HEK293T (cell line): ENCODE measurements at regions not wholly inside any gene's neighbourhood (a gene's known extent, or its start where the extent isn't known, plus 50 kb on each side); places are given as distances from the start of the nearest gene placed in this dataset.

Experiments
- BHLHE40 ChIP-seq: fragments of 450-650 bp; IDR thresholded peaks from 2 replicates; pipeline ENCODE4 v1.6.1; 2016; ENCODE audit warnings: mild to moderate bottlenecking, moderate library complexity, borderline replicate concordance
- CTBP1 ChIP-seq: fragments of 450-650 bp; IDR thresholded peaks from 2 replicates; pipeline ENCODE4 v1.6.1; 2016; ENCODE audit warnings: borderline replicate concordance
- ELF4 ChIP-seq: fragments of 450-650 bp; IDR thresholded peaks from 2 replicates; pipeline ENCODE4 v1.6.1; 2017; ENCODE audit warnings: antibody characterized with exemption
- FOXA1 ChIP-seq: fragments of 450-650 bp; IDR thresholded peaks from 2 replicates; pipeline ENCODE4 v1.6.1; 2016; ENCODE audit warnings: mild to moderate bottlenecking
- SP1 ChIP-seq: fragments of 450-650 bp; IDR thresholded peaks from 2 replicates; pipeline ENCODE4 v1.6.1; 2017
- TARDBP ChIP-seq: fragments of 450-650 bp; IDR thresholded peaks from 2 replicates; pipeline ENCODE4 v1.6.1; 2016
- TF ChIP-seq, protein P1 (sequence below): fragments of 450-650 bp; IDR thresholded peaks from 2 replicates; pipeline ENCODE4 v1.6.1; 2016

DNA sequence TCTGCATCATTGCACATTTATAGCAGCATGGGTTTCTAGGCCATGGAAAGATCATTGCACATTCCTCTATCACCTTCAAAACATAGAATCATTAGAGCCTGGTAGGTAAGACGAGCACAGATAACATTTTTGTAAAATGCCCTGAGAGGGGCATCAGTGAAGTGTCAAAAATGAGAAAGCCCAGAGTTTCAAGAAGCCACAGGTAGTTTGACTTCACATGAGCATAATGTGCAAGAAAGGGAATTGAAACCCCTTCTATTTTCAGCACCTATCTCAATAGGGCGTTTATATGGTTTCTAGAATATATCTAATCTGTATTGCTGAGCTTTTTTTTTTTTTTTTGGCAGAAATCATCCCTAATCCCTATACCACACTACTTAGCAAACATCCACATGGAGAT is 2441.7 kb downstream of the ARAP2 start:
- no peak for TF ChIP-seq FOXA1
- no peak for TF ChIP-seq SP1
- no peak for TF ChIP-seq CTBP1
- TF ChIP-seq TARDBP = no peak
- TF ChIP-seq ELF4 = no peak
- TF ChIP-seq, protein P1, sequence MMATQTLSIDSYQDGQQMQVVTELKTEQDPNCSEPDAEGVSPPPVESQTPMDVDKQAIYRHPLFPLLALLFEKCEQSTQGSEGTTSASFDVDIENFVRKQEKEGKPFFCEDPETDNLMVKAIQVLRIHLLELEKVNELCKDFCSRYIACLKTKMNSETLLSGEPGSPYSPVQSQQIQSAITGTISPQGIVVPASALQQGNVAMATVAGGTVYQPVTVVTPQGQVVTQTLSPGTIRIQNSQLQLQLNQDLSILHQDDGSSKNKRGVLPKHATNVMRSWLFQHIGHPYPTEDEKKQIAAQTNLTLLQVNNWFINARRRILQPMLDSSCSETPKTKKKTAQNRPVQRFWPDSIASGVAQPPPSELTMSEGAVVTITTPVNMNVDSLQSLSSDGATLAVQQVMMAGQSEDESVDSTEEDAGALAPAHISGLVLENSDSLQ = no peak
- TF ChIP-seq BHLHE40 = no peak
